ENCODE measurements at regions not wholly inside any gene's neighbourhood (a gene's known extent, or its start where the extent isn't known, plus 50 kb on each side); places are given as distances from the start of the nearest gene placed in this dataset.

GRCh38 chr20:58590679-58591473 is 60.2 kb upstream of the STX16 start:
- no peak for TF ChIP-seq POLR2AphosphoS5 (IDR thresholded peaks at IDR 0.05)
- TF ChIP-seq, protein P1, sequence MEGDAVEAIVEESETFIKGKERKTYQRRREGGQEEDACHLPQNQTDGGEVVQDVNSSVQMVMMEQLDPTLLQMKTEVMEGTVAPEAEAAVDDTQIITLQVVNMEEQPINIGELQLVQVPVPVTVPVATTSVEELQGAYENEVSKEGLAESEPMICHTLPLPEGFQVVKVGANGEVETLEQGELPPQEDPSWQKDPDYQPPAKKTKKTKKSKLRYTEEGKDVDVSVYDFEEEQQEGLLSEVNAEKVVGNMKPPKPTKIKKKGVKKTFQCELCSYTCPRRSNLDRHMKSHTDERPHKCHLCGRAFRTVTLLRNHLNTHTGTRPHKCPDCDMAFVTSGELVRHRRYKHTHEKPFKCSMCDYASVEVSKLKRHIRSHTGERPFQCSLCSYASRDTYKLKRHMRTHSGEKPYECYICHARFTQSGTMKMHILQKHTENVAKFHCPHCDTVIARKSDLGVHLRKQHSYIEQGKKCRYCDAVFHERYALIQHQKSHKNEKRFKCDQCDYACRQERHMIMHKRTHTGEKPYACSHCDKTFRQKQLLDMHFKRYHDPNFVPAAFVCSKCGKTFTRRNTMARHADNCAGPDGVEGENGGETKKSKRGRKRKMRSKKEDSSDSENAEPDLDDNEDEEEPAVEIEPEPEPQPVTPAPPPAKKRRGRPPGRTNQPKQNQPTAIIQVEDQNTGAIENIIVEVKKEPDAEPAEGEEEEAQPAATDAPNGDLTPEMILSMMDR (IDR thresholded peaks at IDR 0.05): no peak
- TF ChIP-seq POLR2A (IDR thresholded peaks at IDR 0.05): no peak
- TF ChIP-seq EP300 (IDR thresholded peaks at IDR 0.05): no peak

Data from sigmoid colon (tissue), 4 donors.